Right kidney (tissue), 1 donor: ENCODE measurements at regions not wholly inside any gene's neighbourhood (a gene's known extent, or its start where the extent isn't known, plus 50 kb on each side); places are given as distances from the start of the nearest gene placed in this dataset.

Source experiments
- DNase-seq: peaks from one replicate; pipeline ENCODE4 v3.0.0-alpha.2; 2016

DNA sequence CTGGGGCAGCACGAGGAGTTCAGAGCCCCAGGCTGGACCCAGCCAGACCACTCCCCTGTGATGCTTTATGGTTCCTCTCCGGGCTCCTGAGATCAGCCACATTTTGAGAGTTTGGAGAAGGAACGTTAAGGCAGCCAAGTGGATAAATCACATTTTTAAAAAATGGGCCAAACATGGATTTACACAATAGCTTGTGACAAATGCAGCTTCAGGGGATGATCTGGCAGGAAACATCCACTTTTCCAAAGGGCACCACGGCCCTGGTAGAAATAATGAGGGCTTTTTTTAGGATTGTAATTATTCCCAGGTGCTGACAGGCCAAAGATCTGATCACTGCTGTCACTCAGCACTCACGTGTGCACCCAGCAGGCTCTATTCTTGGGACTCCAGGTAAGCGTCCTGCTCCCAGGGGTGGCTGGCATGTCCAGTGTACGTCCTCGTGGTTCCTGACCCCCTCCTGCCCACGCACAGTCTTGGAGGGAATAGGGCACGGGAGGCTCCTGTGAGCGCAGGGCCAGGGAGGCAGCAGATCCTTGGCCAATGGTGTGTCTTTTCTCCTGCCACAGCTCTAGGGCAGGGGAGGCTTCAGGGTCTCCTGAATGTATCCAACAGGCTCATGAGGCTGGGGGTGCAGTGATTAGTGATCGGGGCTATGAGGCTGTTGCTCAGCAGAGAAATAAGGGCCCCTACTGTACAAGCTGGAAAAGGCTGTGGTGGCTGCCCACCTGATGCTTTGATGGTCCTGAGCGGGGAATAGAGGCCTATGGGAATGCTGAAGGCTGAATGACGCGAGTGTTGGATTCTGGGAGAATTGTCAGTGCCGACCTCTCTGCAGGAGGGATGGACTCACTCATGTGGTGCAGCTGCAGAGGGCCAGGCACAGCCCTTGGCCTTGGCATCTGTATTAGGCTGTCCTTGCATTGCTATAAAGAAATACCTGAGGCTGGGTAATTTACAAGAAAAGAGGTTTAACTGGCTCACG, 415.7 kb downstream of the PTPRU start:
- DNase-seq = no peak

DNA sequence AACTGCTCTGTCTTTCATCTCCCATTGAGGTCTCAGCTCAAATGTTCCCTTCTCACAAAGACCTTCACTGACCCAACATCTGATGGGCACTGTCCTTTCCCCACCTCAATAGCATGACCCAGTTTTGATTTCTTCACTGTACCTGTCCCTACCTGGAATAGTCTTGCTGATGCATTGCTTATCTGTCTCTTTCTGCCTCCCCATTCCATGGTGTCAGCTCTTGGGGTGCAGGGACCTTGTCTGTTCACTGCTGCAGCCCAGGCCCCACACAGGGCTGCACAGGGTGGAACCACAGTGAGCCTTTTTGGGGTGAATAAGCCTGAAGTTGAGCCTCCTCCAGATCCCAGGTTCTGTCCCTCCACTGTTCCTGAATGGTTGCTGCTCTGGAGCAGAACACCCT, 414.9 kb downstream of the PTPRU start:
- no peak for DNase-seq

DNA sequence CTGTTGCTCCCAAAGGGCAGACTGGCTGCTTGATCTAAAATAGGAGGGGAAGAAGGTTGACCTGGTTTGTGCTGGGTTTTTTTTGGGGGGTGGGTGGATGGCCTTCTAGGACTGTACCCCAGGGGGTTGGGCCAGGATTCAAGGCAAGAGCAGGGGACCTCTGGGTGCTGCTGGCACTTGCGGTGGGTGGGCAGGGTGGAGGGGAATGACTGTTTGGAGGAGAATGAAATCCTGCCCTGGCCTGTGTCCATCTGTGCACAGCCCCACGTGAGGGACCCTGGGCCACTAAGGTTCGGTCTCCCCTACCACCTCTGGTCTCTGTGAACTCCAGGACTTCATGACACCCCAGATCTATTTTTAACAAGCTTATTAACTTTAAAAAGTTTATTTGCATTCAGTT, 414.2 kb downstream of the PTPRU start:
- DNase-seq = no peak

DNA sequence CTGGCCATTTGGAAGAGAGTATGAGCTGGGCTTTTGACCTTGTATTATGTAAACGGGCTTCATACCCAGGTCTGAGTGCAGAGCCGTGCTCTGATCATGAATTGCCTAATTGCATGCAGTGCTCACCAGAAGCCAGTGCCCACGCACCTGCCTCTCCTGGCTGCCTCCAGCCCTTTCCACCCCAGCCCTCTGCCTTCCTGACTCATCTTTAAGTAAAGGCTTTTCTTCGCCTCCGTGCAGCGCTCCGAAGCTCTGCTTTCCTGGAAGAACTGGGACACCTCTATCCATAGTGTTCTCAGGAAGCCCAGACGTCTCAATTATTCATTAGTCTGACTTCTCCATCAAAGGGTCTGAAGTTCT, 413.7 kb downstream of the PTPRU start:
- DNase-seq = no peak

DNA sequence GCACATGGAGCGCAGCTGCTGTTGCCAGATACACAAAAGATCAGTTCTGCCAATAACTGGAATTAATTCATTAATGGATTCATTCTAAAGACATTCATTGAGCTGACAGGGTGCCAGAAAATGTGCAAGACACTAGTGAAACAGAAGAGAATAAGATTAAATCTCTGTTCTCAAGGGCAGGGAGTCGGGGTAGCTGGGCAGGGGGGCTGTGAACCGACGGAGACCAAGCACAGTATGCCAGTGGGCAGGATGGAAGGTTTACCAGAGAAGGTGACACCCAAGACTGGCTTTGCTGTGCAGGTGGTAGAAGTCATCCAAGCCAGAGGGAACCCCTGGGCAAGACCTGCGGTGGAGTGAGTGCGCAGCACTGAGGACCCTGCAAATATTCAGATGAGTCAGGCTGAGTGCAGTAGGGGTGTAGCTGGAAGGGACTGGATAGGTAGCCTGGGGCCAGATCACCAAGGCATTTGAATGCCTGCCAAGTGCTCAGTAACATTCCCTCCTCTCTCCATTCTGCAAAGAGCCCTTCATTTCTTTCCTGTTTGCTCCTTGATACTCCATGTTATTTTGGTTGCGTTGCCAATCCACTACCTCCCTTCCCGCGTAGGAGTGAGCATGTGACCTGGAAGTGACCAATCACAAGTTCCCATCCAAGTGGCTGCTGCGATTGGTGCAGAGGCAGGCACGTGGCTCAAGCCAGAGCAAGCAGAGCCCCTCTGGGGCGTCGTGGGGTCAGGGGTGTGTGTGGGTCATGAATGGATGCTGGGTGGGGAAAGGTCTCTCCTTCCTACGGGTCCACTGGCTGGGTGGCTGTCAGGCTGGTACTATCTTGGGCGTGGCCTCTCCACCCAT, 413.1 kb downstream of the PTPRU start:
- DNase-seq = no peak

DNA sequence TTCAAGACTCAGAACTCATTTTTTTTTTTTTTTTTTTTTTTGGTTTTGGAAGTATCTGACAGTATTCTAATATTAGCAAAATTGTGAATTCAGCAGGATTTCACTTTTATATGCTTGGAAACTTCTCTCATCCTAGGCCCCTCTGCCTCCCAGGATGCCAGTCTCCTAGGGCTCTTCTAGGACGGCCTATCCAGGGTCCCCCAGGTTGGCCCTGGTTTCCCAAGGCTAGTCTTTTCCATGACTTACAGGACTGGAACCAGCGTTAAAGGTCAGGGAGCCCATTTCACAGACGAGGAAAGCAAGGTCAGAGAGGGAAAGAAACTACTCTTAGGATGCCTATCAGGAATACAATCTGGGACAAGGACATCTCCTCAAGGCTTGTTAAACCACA, 412.5 kb downstream of the PTPRU start:
- DNase-seq = no peak

DNA sequence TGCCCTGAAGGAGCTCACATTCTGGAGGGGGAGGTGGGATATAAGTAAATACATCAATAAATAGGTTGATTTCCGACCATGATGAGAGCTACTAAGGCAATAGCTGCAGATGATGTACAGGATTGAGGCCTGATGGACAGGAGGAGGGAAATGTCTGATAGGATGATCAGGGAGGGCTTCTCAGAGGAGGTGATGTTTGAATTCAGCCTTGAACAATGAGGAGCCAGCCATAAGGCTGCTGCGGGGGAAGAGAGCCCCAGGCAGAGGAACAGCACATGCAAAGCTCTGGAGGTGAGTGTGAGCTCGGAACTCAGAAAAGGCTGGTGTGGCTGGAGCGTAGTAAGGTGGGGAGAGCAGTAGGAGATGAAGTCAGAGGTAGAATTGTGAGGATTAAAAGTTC, 411.7 kb downstream of the PTPRU start:
- DNase-seq = no peak

DNA sequence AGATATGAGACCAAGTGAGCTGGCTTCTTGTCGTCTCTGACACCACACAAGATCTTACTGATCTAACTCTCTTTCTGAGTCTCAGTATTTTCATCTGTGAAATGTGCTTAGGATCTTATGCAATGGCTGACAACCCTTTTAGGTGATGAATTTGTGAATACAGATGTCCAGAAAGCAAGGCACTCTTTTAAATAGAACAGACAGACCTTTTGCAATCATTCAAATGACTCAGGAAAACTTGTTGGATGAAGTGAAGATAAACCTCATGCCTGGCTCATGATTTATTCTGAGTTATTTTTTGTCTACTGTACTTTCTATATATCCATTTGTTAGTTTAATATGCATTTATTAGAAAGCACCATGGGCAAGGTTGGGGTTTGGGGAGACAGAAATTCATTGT, 411.3 kb downstream of the PTPRU start:
- DNase-seq = no peak

DNA sequence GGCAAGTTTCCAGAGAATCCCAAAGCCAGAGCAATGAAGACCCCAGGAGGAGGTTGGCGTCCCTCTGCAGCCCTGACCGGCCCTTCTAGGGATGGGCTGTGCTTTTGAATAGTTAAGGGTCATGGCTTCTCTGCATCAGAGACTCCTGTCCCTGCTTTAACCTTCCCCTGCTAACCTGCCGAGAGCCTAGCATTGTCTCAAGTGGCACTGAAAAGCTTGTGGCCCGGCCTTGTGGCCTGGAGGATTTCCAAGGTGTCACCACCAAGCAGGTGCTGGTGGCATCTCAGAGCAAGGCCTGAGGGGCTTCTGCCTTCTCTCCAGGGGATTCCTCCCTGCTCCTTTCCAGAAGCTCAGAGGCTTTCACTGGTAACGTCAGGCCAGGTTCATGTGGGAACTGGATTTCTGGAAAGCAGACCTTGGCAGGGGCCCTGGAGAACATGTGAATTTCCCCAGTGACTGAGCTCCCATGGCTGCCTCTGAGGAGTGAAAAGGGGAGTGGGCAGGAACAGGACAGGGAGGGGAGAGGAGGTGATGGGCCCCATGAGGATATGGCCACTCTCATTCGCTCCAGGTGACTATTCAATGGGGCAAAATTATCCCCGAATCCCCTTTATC, 409.9 kb downstream of the PTPRU start:
- DNase-seq = no peak

DNA sequence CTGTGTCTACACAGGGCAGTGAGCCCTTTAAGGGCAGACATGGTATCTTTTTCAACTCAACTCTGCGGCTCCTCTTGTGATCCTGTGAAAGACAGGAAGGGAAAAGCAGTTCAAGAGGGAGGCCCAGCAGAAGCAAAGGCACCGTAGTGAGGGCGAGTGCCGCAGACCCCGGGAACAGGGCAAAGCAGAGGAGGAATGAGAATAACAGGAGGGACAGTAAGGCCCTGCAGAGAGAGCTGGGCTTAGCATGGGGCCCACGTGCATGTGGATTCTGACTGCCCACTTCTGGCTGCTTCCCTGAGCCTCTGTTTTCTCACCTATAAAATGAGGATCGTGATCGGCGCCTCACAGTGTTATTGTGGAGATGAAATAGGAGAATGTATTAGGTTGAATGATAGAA, 409.3 kb downstream of the PTPRU start:
- DNase-seq = no peak

DNA sequence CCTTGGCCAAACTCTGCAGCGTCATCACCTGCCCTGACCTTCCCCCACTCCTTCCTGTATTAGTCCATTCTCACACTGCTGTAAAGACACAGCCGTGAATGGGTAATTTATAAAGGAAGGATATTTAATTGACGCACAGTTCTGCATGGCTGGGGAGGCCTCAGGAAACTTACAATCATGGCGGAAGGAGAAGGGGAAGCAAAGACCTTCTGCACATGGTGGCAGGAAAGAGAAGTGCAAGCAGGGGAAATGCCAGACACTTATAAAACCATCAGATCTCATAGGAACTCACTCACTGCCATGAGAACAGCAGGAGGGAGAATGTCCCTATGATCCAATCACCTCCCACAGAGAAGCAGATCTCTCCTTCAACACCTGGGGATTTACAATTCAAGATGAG, 408.5 kb downstream of the PTPRU start:
- no peak for DNase-seq

DNA sequence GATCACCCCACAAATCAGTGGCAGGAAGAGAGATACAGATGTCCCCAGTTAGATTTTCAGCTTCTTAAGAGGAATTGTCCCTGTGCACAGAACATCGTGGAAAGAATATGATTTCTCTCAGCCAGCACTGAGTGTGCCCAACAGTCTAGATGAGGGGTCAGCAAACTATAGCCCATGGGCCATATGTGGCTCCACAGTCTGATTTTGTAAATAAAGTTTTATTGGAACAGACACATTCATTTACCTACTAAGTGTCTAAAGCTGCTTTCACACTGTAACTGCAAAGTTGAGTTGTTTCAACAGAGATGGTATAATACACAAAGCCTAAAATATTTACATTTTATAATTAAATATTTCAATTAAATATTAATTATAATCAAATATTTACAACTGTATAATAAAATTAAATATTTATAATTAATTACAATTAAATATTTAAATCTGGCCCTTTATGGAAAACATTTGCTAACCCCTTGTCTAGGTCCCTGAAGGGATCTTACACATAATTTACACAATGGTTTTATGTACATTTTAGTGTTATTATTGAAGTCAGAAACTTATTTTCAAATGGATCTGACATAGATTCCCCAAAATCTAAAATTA, 407.6 kb downstream of the PTPRU start:
- no peak for DNase-seq

DNA sequence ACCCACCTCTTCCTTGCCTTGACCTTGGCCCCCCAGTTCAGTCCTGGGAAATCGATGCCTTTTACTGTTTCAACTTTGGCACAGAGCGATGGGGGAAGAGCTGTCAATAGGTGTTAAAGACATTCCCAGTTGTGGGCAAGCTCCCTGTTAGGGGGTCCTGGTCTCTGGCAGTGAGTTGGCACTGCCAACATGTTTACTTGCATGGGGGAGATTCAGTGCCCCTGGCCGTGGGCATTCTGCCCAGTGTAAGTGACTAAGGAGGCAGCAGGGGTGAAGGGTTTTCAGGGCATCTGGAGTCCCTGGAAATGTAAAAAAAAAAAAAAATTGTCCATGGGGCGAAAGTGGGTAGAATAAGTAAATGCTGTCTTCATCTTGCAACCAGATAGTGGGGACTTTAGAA, 407.0 kb downstream of the PTPRU start:
- no peak for DNase-seq

DNA sequence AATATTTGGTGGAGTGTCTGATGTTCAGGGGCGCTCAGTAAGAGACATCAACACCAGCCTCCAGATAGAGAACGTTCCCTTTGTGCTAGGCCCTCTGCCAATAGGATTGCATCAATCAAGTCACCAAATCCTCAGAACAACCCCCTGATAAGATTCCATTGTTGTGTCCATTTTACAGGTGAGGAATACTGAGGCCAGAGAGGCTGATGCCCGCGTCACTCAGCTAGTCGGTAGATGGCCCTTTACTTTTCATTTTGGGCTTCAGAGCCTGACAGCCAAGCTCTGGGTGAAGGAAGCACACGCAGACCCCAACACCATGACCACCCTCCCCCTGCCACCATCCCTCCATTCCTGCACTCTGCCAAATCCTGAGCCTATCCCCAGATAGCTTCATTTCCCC, 406.2 kb downstream of the PTPRU start:
- no peak for DNase-seq

DNA sequence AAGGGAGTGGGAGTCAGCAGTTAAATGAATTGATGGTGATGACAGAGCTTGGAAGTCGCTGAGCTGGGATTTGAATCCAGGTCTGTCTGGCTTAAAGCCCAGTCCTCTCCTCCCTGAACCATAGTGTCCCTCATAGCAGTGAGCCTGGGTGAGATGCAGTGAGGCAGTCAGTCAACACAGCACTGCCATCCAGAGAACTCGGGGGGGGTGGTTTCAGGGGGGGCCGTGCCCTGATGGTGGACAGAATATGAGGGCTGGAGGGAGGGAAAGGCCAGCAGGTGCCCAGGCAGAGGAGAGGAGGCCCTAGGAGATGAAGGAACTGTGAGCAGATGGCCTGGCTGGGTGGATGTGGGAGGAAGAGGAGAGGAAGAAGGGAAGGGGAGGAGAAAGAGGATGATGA, 405.6 kb downstream of the PTPRU start:
- DNase-seq = no peak

DNA sequence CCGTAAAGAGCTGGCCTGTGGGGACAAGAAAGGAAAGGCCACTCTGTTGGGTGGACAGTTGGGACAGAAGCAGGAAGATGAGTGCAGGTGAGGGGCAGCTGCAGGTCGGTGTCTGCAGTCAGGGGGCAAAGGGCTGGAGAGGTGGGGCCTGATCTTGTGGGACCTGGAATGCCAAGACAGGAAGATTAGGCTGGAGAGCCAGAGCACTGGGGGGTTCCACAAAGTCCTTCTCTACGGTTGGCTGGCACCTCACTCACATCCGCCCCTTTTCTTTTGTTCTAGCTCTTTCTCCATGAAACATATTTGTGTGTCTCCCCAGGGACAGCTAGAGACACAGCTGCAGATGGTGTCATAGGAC, 404.1 kb downstream of the PTPRU start:
- no peak for DNase-seq

DNA sequence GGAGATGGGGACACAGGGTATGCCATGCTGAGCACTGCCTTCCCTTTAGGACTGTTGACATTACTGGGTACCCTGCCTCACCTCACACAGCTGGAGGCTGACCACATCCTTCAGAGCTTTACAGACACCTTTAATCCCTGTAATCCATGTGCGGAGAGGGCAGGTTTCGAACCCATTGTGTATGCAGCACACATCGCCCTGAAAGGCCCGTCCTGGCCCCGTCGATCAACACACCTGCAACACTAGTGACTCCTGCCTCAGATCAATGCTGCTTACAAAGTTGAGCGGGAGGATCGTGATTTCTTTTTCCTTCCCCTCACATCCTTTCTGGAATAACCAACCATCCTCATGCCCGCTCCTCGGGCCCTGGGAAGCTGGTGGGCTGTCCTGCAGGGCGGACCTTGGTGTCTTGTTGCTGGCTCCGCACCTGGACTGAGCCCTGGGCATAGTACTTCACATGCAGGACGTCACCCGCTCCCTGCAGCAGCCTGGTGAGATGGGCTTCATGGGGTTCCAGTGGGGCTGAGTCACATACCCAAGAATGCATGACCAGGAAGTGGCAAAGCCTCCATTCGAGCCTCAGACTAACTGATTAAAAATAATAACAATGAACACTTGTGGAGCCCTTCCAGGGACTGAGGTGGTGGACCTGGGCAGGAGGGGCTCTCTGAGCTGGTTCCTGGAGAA, 403.6 kb downstream of the PTPRU start:
- DNase-seq = no peak

DNA sequence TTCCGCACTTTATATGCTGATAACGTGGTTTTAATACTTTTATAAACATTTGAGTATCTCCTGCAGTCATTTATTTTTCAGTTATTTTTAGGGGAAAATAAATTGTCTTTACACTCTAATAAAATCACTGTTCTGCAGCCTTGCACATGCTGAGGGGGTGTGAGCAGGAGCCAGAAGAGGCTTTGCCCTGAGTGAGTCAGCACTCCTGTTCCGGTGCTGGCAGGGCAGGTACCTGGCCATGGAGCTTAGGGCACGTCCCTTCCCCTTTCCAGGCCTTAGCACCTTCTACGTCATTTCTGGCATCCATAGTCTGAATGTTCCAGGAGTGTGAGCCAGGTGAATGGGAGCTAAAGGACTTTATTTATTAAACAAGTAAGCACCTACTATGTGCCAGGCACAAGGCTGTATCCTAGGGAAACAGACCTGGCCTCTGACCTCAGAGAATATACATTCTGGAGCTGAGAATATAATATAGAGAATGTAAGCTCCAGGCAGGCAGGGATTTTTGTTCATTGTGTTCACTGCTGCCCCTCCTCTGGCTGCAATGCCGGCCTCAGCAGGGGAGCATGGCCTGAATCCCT, 402.9 kb downstream of the PTPRU start:
- DNase-seq = no peak

DNA sequence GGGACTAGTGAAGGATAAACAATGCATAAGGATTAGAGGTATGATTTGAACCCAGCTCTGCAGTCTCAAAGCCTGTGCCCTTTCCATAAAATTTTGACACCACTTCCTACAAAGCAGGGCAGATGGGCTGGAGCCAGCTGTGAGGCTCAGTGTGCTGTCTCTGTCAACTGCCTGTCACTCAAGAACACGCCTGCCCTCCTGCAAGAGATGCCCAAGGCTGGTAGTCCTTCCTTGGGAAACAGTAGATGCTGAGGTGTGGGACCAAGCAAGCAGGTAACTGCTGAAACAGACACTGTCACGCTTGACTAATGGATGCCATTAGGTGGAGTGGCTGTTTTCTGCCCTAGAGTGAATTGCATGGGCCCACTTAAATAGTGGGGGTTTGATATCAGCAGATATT, 402.0 kb downstream of the PTPRU start:
- no peak for DNase-seq

DNA sequence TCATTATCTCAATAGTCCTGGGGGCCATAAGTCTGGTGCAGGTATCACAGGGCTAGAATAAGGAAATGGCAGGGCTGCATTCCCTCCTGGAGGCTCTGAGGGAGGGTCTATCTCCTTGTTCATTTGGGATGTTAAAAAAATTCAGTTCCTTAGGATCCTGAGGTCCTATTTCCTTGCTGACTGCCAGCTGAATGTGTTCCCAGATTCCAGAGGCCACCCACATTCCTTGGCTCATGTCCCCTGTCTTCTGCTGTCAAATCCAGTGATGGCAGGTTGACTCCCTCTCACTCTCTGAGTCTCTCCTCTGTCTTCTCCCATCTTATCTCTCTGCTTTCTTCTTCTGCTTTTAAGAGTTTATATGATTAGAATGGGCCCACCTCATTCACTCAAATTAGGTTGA, 400.6 kb downstream of the PTPRU start:
- no peak for DNase-seq

DNA sequence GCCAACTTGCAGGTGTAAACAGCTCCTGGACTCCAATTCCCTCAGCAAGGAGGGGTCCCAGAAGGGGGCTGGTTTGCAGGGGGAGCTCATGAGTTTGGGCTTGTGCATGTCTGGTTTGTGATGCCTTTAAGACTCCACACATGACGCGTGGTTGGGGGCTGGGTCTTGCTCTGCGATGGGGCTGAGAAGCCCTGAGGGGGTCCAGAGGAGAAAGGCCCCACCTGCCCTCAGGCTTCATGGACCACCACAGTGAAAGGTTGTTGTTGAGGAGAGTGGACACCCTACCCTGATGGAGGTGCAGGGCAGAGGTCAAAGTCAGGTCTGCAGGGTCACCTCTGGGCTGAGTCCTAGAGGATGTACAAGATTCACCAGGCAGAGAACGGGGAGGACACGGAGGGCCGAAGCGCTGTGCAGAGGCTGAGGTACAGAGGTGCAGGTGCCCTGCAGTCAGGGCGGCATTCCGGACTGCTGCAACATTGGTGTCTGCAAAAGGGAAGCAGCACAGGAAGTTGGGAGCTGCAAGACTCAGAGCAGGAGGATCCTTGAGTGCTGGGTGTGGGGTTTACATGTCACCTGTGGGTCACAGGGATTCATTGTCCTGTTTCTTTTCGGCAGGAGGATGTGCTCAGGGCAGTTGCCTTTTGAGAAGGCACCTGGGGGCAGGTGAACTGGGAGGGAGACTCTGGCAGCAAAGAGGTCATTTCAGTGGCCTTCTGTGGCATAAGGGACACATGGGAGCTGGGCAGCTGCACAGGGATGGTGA, 399.4 kb downstream of the PTPRU start:
- DNase-seq = no peak
